Body of pancreas (tissue), 4 donors: ENCODE measurements at regions not wholly inside any gene's neighbourhood (a gene's known extent, or its start where the extent isn't known, plus 50 kb on each side); places are given as distances from the start of the nearest gene placed in this dataset.

ENCODE experiments used
- CTCF ChIP-seq, 7 experiments: fragments of 450-650 bp in 4 of 7; fragments of 200-600 bp in 3 of 7; sonication (generic) in 3 of 7; IDR thresholded peaks; one replicate each; pipeline ENCODE4 v1.5.1; 2016 to 2019; ENCODE audit warnings: antibody characterized with exemption in 7 of 7
- POLR2A ChIP-seq, 3 donors: fragments of 450-650 bp; IDR thresholded peaks; one replicate each; pipeline ENCODE4 v1.6.1; 2016; ENCODE audit warnings: antibody characterized with exemption in 3 of 3, mild to moderate bottlenecking in 2 of 3

GRCh38 chr9:103881419-103881818, 212.7 kb upstream of the SMC2 start:
- TF ChIP-seq CTCF (IDR thresholded peaks at IDR 0.05) (peak in 1 of 7 experiments; percentile 7), POLR2A (IDR thresholded peaks at IDR 0.05) (no peak)
